ENCODE measurements at regions not wholly inside any gene's neighbourhood (a gene's known extent, or its start where the extent isn't known, plus 50 kb on each side); places are given as distances from the start of the nearest gene placed in this dataset.

DNA sequence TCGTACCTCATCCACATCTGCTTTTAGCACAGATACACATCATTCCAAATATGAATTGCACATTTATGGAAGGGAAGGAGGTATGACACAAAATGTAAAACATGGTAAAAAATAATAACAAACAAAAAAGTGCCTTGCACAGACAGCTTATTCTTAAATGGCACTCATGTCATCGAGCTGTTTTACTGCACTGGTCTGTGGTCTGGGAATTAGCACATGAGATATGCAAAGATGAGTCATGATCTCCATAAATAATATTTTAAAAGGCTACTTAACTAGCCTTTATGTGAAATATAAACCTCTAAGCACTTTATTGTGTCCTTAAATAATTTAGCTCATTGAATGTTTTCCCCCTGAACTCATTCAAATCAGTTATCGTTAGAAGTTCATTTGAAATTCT lies 142.2 kb upstream of the ZNF385D start:
- TF ChIP-seq ZFP3 (CRISPR knock-in tag; IDR thresholded peaks at IDR 0.05), result no peak
- TF ChIP-seq ESRRG (CRISPR knock-in tag; IDR thresholded peaks at IDR 0.05), result no peak

Data from SK-N-SH treated with all-trans-retinoic acid at 6 μM for 48 hours (cell line).